GM21717 (cell line): ENCODE measurements at regions not wholly inside any gene's neighbourhood (a gene's known extent, or its start where the extent isn't known, plus 50 kb on each side); places are given as distances from the start of the nearest gene placed in this dataset.
A peak's percentile ranks its signal among the peaks of the same experiment; 100 is the strongest.

ENCODE experiments used
- ATAC-seq: cut with Tn5 transposase; IDR thresholded peaks from one replicate; pipeline ENCODE4 v1.9.1; 2021; ENCODE audit warnings: mild to moderate bottlenecking, moderate library complexity; ENCODE audit not compliant: unreplicated experiment

GRCh38 chr9:23412458-23412857 lies 413.6 kb downstream of the ELAVL2 start:
- no peak for ATAC-seq

GRCh38 chr9:23413541-23413940 lies 412.5 kb downstream of the ELAVL2 start:
- ATAC-seq, result no peak

GRCh38 chr9:23423999-23424398 lies 402.0 kb downstream of the ELAVL2 start:
- no peak for ATAC-seq

GRCh38 chr9:23426144-23426543 lies 399.9 kb downstream of the ELAVL2 start:
- ATAC-seq, result no peak

GRCh38 chr9:23431459-23431858 lies 394.6 kb downstream of the ELAVL2 start:
- no peak for ATAC-seq

- ATAC-seq, result no peak
These were observed 391.4 kb downstream of the ELAVL2 start for GRCh38 chr9:23434654-23435053.

- ATAC-seq, result no peak
These were observed 387.6 kb downstream of the ELAVL2 start for GRCh38 chr9:23438299-23438907.

- ATAC-seq, result no peak
These were observed 384.8 kb downstream of the ELAVL2 start for GRCh38 chr9:23441275-23441674.

- ATAC-seq, result no peak
These were observed 381.4 kb downstream of the ELAVL2 start for GRCh38 chr9:23444658-23445057.

- ATAC-seq, result no peak
These were observed 378.9 kb downstream of the ELAVL2 start for GRCh38 chr9:23447166-23447565.

- ATAC-seq, result no peak
These were observed 378.1 kb downstream of the ELAVL2 start for GRCh38 chr9:23447944-23448343.

GRCh38 chr9:23451802-23452418 lies 374.1 kb downstream of the ELAVL2 start:
- ATAC-seq, result no peak

- ATAC-seq, result no peak
These were observed 361.8 kb downstream of the ELAVL2 start for GRCh38 chr9:23464275-23464674.

- no peak for ATAC-seq
These were observed 358.8 kb downstream of the ELAVL2 start for GRCh38 chr9:23467276-23467675.

- no peak for ATAC-seq
These were observed 348.1 kb downstream of the ELAVL2 start for GRCh38 chr9:23477908-23478307.

GRCh38 chr9:23483566-23483965 lies 342.5 kb downstream of the ELAVL2 start:
- no peak for ATAC-seq

GRCh38 chr9:23492126-23493002 lies 333.7 kb downstream of the ELAVL2 start:
- ATAC-seq, result peak; percentile 64

- no peak for ATAC-seq
These were observed 332.8 kb downstream of the ELAVL2 start for GRCh38 chr9:23493219-23493618.

- no peak for ATAC-seq
These were observed 329.4 kb downstream of the ELAVL2 start for GRCh38 chr9:23496489-23497136.

GRCh38 chr9:23497137-23497504 lies 328.9 kb downstream of the ELAVL2 start:
- no peak for ATAC-seq

GRCh38 chr9:23502004-23502403 lies 324.0 kb downstream of the ELAVL2 start:
- ATAC-seq, result no peak
